ENCODE measurements at regions not wholly inside any gene's neighbourhood (a gene's known extent, or its start where the extent isn't known, plus 50 kb on each side); places are given as distances from the start of the nearest gene placed in this dataset.

- Histone ChIP-seq H3K36me3 (ENCODE audit: control insufficient read depth, insufficient read depth, low read length) (no peaks in the 10 kb centered on the region), H3K9me3 (ENCODE audit: control insufficient read depth, low read length) (no peaks in the 10 kb centered on the region), H3K27me3 (ENCODE audit: control insufficient read depth, insufficient read depth, low read length, poor library complexity, severe bottlenecking) (no peaks in the 10 kb centered on the region), H3K4me3 (ENCODE audit: insufficient read depth, low read depth, low read length) (no peak overlapping the region), H3K27ac (ENCODE audit: insufficient read depth, low read depth, low read length, poor library complexity, severe bottlenecking) (no peak overlapping the region), H3K4me1 (ENCODE audit: control insufficient read depth, insufficient read depth, low read length) (no peaks in the 10 kb centered on the region)
Observed at GRCh38 chr1:79312438-79312837, 305.9 kb upstream of the ADGRL4 start.

- Histone ChIP-seq H3K36me3 (ENCODE audit: control insufficient read depth, insufficient read depth, low read length) (no peaks in the 10 kb centered on the region), H3K9me3 (ENCODE audit: control insufficient read depth, low read length) (no peaks in the 10 kb centered on the region), H3K27ac (ENCODE audit: insufficient read depth, low read depth, low read length, poor library complexity, severe bottlenecking) (no peak overlapping the region), H3K4me3 (ENCODE audit: insufficient read depth, low read depth, low read length) (no peak overlapping the region), H3K4me1 (ENCODE audit: control insufficient read depth, insufficient read depth, low read length) (no peaks in the 10 kb centered on the region), H3K27me3 (ENCODE audit: control insufficient read depth, insufficient read depth, low read length, poor library complexity, severe bottlenecking) (no peaks in the 10 kb centered on the region)
- 85 to 97% methylated on average over 3 of the region's 3 CpGs for WGBS, 2 experiments
Observed at GRCh38 chr1:79310609-79311008, 304.1 kb upstream of the ADGRL4 start.

DNA sequence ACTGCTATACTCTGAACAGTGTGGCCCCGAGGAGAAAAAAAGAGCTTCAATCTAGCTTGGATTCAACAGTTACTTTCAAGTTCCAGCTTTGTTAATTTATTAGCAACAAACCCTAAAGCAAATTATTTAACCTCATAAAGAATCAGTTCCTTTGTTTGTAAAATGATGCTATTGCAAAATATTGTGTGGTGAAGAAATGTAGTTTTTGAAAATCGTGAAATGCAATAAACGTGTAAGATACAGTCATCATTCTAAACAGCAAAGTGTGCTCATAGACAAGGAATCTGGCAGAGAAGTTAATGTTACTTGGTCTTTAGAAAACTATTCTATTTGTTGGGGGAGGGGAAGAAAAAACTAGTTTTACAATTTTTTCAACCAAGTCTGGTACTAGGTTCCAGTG lies 297.6 kb upstream of the ADGRL4 start:
- H3K36me3 ChIP-seq (ENCODE audit: control insufficient read depth, insufficient read depth, low read length), result no peaks in the 10 kb centered on the region
- H3K4me1 ChIP-seq (ENCODE audit: control insufficient read depth, insufficient read depth, low read length), result no peaks in the 10 kb centered on the region
- H3K27me3 ChIP-seq (ENCODE audit: control insufficient read depth, insufficient read depth, low read length, poor library complexity, severe bottlenecking), result no peaks in the 10 kb centered on the region
- 92 to 94% methylated on average over 3 of the region's 3 CpGs for WGBS, 2 experiments
- no peak overlapping the region for H3K27ac ChIP-seq (ENCODE audit: insufficient read depth, low read depth, low read length, poor library complexity, severe bottlenecking)
- H3K4me3 ChIP-seq (ENCODE audit: insufficient read depth, low read depth, low read length), result no peak overlapping the region
- no peaks in the 10 kb centered on the region for H3K9me3 ChIP-seq (ENCODE audit: control insufficient read depth, low read length)

GRCh38 chr1:79303040-79303439 lies 296.5 kb upstream of the ADGRL4 start:
- Histone ChIP-seq H3K4me3 (ENCODE audit: insufficient read depth, low read depth, low read length) (no peak overlapping the region), H3K27me3 (ENCODE audit: control insufficient read depth, insufficient read depth, low read length, poor library complexity, severe bottlenecking) (no peaks in the 10 kb centered on the region), H3K36me3 (ENCODE audit: control insufficient read depth, insufficient read depth, low read length) (no peaks in the 10 kb centered on the region), H3K4me1 (ENCODE audit: control insufficient read depth, insufficient read depth, low read length) (no peaks in the 10 kb centered on the region), H3K27ac (ENCODE audit: insufficient read depth, low read depth, low read length, poor library complexity, severe bottlenecking) (no peak overlapping the region), H3K9me3 (ENCODE audit: control insufficient read depth, low read length) (no peaks in the 10 kb centered on the region)
- 70 to 72% methylated on average over 2 of the region's 2 CpGs for WGBS, 2 experiments

GRCh38 chr1:79302380-79302930 lies 295.9 kb upstream of the ADGRL4 start:
- no peaks in the 10 kb centered on the region for H3K9me3 ChIP-seq (ENCODE audit: control insufficient read depth, low read length)
- no peaks in the 10 kb centered on the region for H3K36me3 ChIP-seq (ENCODE audit: control insufficient read depth, insufficient read depth, low read length)
- WGBS, 2 experiments, result 94 to 95% methylated on average over 6 of the region's 6 CpGs
- H3K27ac ChIP-seq (ENCODE audit: insufficient read depth, low read depth, low read length, poor library complexity, severe bottlenecking), result no peak overlapping the region
- H3K4me3 ChIP-seq (ENCODE audit: insufficient read depth, low read depth, low read length), result no peak overlapping the region
- H3K4me1 ChIP-seq (ENCODE audit: control insufficient read depth, insufficient read depth, low read length), result no peaks in the 10 kb centered on the region
- H3K27me3 ChIP-seq (ENCODE audit: control insufficient read depth, insufficient read depth, low read length, poor library complexity, severe bottlenecking), result no peaks in the 10 kb centered on the region

- no peak overlapping the region for H3K27ac ChIP-seq (ENCODE audit: insufficient read depth, low read depth, low read length, poor library complexity, severe bottlenecking)
- no peaks in the 10 kb centered on the region for H3K27me3 ChIP-seq (ENCODE audit: control insufficient read depth, insufficient read depth, low read length, poor library complexity, severe bottlenecking)
- H3K36me3 ChIP-seq (ENCODE audit: control insufficient read depth, insufficient read depth, low read length), result no peaks in the 10 kb centered on the region
- no peaks in the 10 kb centered on the region for H3K9me3 ChIP-seq (ENCODE audit: control insufficient read depth, low read length)
- no peaks in the 10 kb centered on the region for H3K4me1 ChIP-seq (ENCODE audit: control insufficient read depth, insufficient read depth, low read length)
- H3K4me3 ChIP-seq (ENCODE audit: insufficient read depth, low read depth, low read length), result no peak overlapping the region
- WGBS, 2 experiments, result 96 to 99% methylated on average over 3 of the region's 3 CpGs
Observed at GRCh38 chr1:79295967-79296366, 289.4 kb upstream of the ADGRL4 start.

DNA sequence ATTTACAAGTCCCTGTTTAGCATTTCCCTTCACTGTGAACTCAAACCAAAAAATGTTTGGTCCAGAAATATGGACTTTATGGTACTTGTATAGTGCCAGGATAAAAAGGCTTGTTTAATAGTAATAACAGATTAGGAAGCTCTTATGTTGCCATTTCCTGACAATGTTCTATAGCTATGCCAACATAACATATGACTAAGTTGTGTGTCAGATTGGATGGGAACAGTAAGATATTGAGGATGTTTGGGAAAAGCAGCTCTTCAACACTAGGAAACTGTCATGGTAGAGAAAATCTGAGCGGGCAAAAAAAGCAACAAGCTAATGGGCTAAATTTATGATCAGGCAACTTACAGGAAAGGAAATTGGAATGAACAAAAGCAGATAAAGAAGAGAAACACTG lies 287.1 kb upstream of the ADGRL4 start:
- Histone ChIP-seq H3K4me1 (ENCODE audit: control insufficient read depth, insufficient read depth, low read length) (no peaks in the 10 kb centered on the region), H3K9me3 (ENCODE audit: control insufficient read depth, low read length) (no peaks in the 10 kb centered on the region), H3K36me3 (ENCODE audit: control insufficient read depth, insufficient read depth, low read length) (no peaks in the 10 kb centered on the region), H3K4me3 (ENCODE audit: insufficient read depth, low read depth, low read length) (no peak overlapping the region), H3K27ac (ENCODE audit: insufficient read depth, low read depth, low read length, poor library complexity, severe bottlenecking) (no peak overlapping the region), H3K27me3 (ENCODE audit: control insufficient read depth, insufficient read depth, low read length, poor library complexity, severe bottlenecking) (no peaks in the 10 kb centered on the region)
- 94 to 100% methylated on average over 1 of the region's 1 CpG for whole genome bisulfite sequencing, 2 experiments

- H3K4me1 ChIP-seq (ENCODE audit: control insufficient read depth, insufficient read depth, low read length), result no peaks in the 10 kb centered on the region
- no peaks in the 10 kb centered on the region for H3K9me3 ChIP-seq (ENCODE audit: control insufficient read depth, low read length)
- no peaks in the 10 kb centered on the region for H3K36me3 ChIP-seq (ENCODE audit: control insufficient read depth, insufficient read depth, low read length)
- H3K4me3 ChIP-seq (ENCODE audit: insufficient read depth, low read depth, low read length), result no peak overlapping the region
- WGBS, 2 experiments, result 92 to 95% methylated on average over 7 of the region's 7 CpGs
- H3K27ac ChIP-seq (ENCODE audit: insufficient read depth, low read depth, low read length, poor library complexity, severe bottlenecking), result no peak overlapping the region
- no peaks in the 10 kb centered on the region for H3K27me3 ChIP-seq (ENCODE audit: control insufficient read depth, insufficient read depth, low read length, poor library complexity, severe bottlenecking)
Observed at GRCh38 chr1:79290927-79291474, 284.5 kb upstream of the ADGRL4 start.

- H3K4me3 ChIP-seq (ENCODE audit: insufficient read depth, low read depth, low read length), result no peak overlapping the region
- H3K36me3 ChIP-seq (ENCODE audit: control insufficient read depth, insufficient read depth, low read length), result no peaks in the 10 kb centered on the region
- WGBS, 2 experiments, result 93 to 97% methylated on average over 2 of the region's 2 CpGs
- H3K27ac ChIP-seq (ENCODE audit: insufficient read depth, low read depth, low read length, poor library complexity, severe bottlenecking), result no peak overlapping the region
- no peaks in the 10 kb centered on the region for H3K27me3 ChIP-seq (ENCODE audit: control insufficient read depth, insufficient read depth, low read length, poor library complexity, severe bottlenecking)
- no peaks in the 10 kb centered on the region for H3K9me3 ChIP-seq (ENCODE audit: control insufficient read depth, low read length)
- no peaks in the 10 kb centered on the region for H3K4me1 ChIP-seq (ENCODE audit: control insufficient read depth, insufficient read depth, low read length)
Observed at GRCh38 chr1:79287982-79288381, 281.5 kb upstream of the ADGRL4 start.

DNA sequence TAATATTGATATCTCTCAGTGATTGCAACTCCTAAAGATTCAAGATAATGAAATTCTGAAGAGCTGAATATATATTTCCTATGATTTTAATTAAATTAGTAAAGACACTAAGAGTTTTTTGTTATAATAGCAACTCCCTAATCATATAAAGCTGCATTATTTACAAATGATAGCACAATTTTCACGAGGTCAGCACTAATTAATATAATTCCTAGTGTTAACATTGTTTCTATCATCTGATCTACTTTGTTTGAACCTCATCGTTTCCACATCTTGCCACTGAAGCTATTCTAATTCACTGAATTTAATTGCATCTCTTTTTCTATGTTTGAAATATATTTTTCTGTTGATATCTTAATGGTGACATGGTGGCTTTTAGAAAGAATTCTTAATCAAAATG lies 279.1 kb upstream of the ADGRL4 start:
- Histone ChIP-seq H3K36me3 (ENCODE audit: control insufficient read depth, insufficient read depth, low read length) (no peaks in the 10 kb centered on the region), H3K27me3 (ENCODE audit: control insufficient read depth, insufficient read depth, low read length, poor library complexity, severe bottlenecking) (no peaks in the 10 kb centered on the region), H3K27ac (ENCODE audit: insufficient read depth, low read depth, low read length, poor library complexity, severe bottlenecking) (no peak overlapping the region), H3K4me1 (ENCODE audit: control insufficient read depth, insufficient read depth, low read length) (no peaks in the 10 kb centered on the region), H3K4me3 (ENCODE audit: insufficient read depth, low read depth, low read length) (no peak overlapping the region), H3K9me3 (ENCODE audit: control insufficient read depth, low read length) (no peaks in the 10 kb centered on the region)
- WGBS, 2 experiments, result 93% methylated on average over 2 of the region's 2 CpGs; no CpG with 5 or more reads in 1 of the 2 experiments

GRCh38 chr1:79283451-79283850 lies 276.9 kb upstream of the ADGRL4 start:
- Histone ChIP-seq H3K27me3 (ENCODE audit: control insufficient read depth, insufficient read depth, low read length, poor library complexity, severe bottlenecking) (no peaks in the 10 kb centered on the region), H3K4me1 (ENCODE audit: control insufficient read depth, insufficient read depth, low read length) (no peaks in the 10 kb centered on the region), H3K36me3 (ENCODE audit: control insufficient read depth, insufficient read depth, low read length) (no peaks in the 10 kb centered on the region), H3K4me3 (ENCODE audit: insufficient read depth, low read depth, low read length) (no peak overlapping the region), H3K9me3 (ENCODE audit: control insufficient read depth, low read length) (no peaks in the 10 kb centered on the region), H3K27ac (ENCODE audit: insufficient read depth, low read depth, low read length, poor library complexity, severe bottlenecking) (no peak overlapping the region)
- 93 to 95% methylated on average over 10 of the region's 10 CpGs for WGBS, 2 experiments
